PC-3 (cell line): ENCODE measurements at regions not wholly inside any gene's neighbourhood (a gene's known extent, or its start where the extent isn't known, plus 50 kb on each side); places are given as distances from the start of the nearest gene placed in this dataset.

Experiments used
- EZH2phosphoT487 ChIP-seq: fragments of 300-600 bp; sonication (generic); IDR thresholded peaks from 2 replicates; pipeline ENCODE4 v1.6.1; 2018; ENCODE audit warnings: mild to moderate bottlenecking, antibody characterized with exemption, low read length, borderline replicate concordance
- TF ChIP-seq, protein P1 (sequence below): fragments of 300-600 bp; sonication (generic); conservative IDR thresholded peaks from 2 replicates; pipeline ENCODE4 v1.5.1; 2017; ENCODE audit warnings: antibody characterized with exemption, low read depth, mild to moderate bottlenecking, low read length

GRCh38 chr12:100708591-100708990, 86.0 kb upstream of the ANO4 start:
- TF ChIP-seq, protein P1, sequence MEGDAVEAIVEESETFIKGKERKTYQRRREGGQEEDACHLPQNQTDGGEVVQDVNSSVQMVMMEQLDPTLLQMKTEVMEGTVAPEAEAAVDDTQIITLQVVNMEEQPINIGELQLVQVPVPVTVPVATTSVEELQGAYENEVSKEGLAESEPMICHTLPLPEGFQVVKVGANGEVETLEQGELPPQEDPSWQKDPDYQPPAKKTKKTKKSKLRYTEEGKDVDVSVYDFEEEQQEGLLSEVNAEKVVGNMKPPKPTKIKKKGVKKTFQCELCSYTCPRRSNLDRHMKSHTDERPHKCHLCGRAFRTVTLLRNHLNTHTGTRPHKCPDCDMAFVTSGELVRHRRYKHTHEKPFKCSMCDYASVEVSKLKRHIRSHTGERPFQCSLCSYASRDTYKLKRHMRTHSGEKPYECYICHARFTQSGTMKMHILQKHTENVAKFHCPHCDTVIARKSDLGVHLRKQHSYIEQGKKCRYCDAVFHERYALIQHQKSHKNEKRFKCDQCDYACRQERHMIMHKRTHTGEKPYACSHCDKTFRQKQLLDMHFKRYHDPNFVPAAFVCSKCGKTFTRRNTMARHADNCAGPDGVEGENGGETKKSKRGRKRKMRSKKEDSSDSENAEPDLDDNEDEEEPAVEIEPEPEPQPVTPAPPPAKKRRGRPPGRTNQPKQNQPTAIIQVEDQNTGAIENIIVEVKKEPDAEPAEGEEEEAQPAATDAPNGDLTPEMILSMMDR: no peak
- no peak for TF ChIP-seq EZH2phosphoT487
